ENCODE measurements at regions not wholly inside any gene's neighbourhood (a gene's known extent, or its start where the extent isn't known, plus 50 kb on each side); places are given as distances from the start of the nearest gene placed in this dataset.

DNA sequence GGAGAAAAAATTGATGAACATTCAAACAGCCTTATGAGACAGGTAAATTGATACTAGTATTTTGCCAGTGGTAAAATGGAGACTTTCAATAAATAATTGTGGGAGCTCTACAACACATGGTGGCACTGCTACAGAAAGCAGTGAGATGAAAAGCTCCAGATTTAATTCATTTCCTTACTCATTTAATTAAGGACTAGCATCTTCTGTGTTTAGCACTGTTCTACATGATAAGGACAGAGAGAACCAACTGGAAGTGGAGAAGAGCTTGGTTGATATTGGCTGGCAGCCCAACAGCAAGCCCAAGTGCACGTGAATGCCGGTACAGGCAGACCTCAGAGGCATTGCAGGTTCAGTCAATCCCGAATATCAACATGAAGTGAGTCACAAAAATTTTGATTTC lies 470.4 kb upstream of the MYT1L start:
- Histone ChIP-seq H3K27me3 (no peaks in the 10 kb centered on the region), H3K9me3 (no peaks in the 10 kb centered on the region), H3K36me3 (no peaks in the 10 kb centered on the region), H3K4me1 (no peaks in the 10 kb centered on the region), H3K4me3 (ENCODE audit: low read depth, low read length) (no peak overlapping the region)
- TF ChIP-seq, protein P1, sequence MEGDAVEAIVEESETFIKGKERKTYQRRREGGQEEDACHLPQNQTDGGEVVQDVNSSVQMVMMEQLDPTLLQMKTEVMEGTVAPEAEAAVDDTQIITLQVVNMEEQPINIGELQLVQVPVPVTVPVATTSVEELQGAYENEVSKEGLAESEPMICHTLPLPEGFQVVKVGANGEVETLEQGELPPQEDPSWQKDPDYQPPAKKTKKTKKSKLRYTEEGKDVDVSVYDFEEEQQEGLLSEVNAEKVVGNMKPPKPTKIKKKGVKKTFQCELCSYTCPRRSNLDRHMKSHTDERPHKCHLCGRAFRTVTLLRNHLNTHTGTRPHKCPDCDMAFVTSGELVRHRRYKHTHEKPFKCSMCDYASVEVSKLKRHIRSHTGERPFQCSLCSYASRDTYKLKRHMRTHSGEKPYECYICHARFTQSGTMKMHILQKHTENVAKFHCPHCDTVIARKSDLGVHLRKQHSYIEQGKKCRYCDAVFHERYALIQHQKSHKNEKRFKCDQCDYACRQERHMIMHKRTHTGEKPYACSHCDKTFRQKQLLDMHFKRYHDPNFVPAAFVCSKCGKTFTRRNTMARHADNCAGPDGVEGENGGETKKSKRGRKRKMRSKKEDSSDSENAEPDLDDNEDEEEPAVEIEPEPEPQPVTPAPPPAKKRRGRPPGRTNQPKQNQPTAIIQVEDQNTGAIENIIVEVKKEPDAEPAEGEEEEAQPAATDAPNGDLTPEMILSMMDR (IDR thresholded peaks at IDR 0.05; ENCODE audit: low read depth, low read length) = no peak
- DNase-seq = peak; percentile 40

DNA sequence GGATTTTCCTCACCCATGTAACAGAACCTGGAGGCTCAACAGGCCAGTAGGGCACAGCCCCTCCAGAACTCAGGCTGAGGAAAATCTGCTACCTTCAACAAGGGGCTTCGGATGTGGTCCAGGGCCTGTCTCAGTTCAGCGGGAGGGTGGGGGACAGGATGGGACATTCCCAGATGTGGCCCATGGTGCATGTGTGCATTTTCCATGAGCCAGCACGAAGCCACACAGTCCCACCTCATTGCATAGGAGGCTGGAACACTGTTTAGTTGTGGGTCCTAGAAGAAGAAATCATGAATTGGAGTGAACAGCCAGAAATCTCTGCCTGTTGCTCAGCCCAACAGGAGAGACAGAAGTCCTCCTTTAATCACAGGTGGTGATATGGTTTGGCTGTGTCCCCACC lies 469.6 kb upstream of the MYT1L start:
- H3K9me3 ChIP-seq = no peaks in the 10 kb centered on the region
- H3K4me1 ChIP-seq = no peaks in the 10 kb centered on the region
- TF ChIP-seq, protein P1 (IDR thresholded peaks at IDR 0.05; ENCODE audit: low read depth, low read length) = no peak
- no peak overlapping the region for H3K4me3 ChIP-seq (ENCODE audit: low read depth, low read length)
- no peak for DNase-seq
- no peaks in the 10 kb centered on the region for H3K27me3 ChIP-seq
- H3K36me3 ChIP-seq = no peaks in the 10 kb centered on the region

DNA sequence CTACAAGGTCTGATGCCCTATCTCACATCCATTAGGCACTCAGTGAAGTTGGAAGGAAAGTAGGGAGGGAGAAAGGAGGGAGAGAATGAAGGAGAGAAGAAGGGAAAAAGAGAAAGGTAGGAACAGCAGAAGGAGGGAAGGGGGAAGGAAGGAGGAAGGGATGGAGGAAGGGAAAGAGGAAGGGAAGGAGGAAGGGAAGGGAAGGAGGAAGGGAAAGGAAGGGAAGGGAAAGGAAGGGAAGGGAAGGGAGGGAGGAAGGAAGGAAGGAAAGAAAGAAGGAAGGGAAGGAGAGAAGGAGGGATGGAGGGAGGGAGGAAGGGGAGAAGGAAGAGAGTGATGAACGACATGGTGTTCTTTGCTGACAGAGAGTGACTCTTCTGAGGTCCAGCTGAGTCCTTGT lies 468.9 kb upstream of the MYT1L start:
- no peak for DNase-seq
- no peak overlapping the region for H3K4me3 ChIP-seq (ENCODE audit: low read depth, low read length)
- TF ChIP-seq, protein P1 (IDR thresholded peaks at IDR 0.05; ENCODE audit: low read depth, low read length) = no peak
- no peaks in the 10 kb centered on the region for H3K36me3 ChIP-seq
- H3K4me1 ChIP-seq = no peaks in the 10 kb centered on the region
- no peaks in the 10 kb centered on the region for H3K27me3 ChIP-seq
- no peaks in the 10 kb centered on the region for H3K9me3 ChIP-seq

DNA sequence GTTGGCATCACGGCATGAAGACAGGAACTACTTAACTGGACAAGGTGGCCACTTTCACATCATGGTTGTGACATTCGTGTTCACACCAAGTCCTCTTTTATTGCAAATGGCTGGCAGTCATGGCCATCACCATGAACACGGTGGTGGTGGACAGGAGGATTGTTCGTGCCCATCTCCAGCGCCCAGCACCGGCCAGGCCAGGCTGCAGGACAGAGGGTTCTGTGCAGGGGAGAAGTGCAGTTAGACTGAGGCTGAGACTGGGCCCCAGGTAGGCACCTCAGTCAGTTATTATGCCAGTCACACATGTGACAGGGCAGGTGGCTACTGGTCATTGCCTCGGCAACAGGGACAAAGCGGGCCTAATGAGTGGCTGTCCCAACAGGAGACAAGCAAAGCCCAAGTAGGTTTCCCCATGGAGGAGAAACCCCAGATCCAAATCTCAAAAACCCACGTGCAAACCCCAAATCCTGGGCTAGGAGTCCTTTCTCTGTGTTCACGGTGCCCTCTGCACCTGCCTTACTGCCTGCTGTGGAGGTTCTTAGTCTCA lies 468.1 kb upstream of the MYT1L start:
- Histone ChIP-seq H3K36me3 (no peaks in the 10 kb centered on the region), H3K27me3 (no peaks in the 10 kb centered on the region), H3K4me3 (ENCODE audit: low read depth, low read length) (no peak overlapping the region), H3K9me3 (no peaks in the 10 kb centered on the region), H3K4me1 (no peaks in the 10 kb centered on the region)
- DNase-seq = no peak
- TF ChIP-seq, protein P1 (IDR thresholded peaks at IDR 0.05; ENCODE audit: low read depth, low read length) = no peak

DNA sequence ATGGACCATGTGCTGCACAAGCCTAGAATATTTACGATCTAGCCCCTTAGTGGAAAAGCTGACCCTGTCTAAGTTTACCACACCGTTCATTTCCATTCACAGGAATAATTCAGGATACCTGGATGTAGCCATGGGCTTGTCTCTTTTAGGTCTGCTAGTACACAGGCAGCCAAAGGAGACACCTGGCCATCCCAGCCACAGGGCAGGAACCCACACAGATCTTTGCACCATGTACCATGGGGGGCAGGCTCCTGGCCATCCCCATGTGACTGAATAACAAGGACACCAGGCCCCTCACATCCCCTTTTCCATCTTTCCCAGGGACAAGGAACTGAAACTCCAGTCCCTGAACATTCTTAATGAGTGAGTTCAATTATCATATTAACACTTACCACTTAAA lies 467.3 kb upstream of the MYT1L start:
- TF ChIP-seq, protein P1 (IDR thresholded peaks at IDR 0.05; ENCODE audit: low read depth, low read length) = no peak
- no peak for DNase-seq
- Histone ChIP-seq H3K9me3 (no peaks in the 10 kb centered on the region), H3K36me3 (no peaks in the 10 kb centered on the region), H3K4me3 (ENCODE audit: low read depth, low read length) (no peak overlapping the region), H3K4me1 (no peaks in the 10 kb centered on the region), H3K27me3 (no peaks in the 10 kb centered on the region)

DNA sequence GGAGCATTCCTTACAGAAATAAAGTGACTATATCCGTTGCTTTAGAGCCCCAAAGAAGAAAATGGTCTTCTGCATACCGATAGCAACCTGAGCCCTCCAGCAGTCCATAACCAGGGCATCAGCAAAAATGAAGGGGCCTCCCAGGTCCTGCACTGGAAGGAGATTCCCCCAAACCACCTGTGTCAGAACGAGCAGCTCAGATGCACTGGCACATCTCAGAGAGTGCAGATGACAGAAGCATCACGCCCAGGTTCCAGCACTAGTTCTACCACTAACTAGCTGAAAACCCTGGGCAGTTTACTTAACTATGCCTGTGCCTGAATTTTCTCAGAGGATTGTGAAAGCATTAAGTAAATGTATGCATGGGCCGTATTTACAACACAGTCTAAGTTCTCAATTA lies 466.7 kb upstream of the MYT1L start:
- TF ChIP-seq, protein P1 (IDR thresholded peaks at IDR 0.05; ENCODE audit: low read depth, low read length) = no peak
- H3K36me3 ChIP-seq = no peaks in the 10 kb centered on the region
- H3K4me1 ChIP-seq = no peaks in the 10 kb centered on the region
- no peaks in the 10 kb centered on the region for H3K27me3 ChIP-seq
- no peaks in the 10 kb centered on the region for H3K9me3 ChIP-seq
- no peak overlapping the region for H3K4me3 ChIP-seq (ENCODE audit: low read depth, low read length)
- no peak for DNase-seq

All from BE2C (cell line).